Adrenal gland (tissue), 9 donors: ENCODE measurements at regions not wholly inside any gene's neighbourhood (a gene's known extent, or its start where the extent isn't known, plus 50 kb on each side); places are given as distances from the start of the nearest gene placed in this dataset.

Experiments used
- DNase-seq, 7 donors: peaks; one replicate each; pipeline ENCODE4 v3.0.0-alpha.2; 2019 to 2020
- H3K27ac ChIP-seq, 5 donors: fragments of 200-600 bp; sonication (generic) in 4 of 5; 1 replicate in 3 of 5; 2 replicates in 2 of 5; pipeline versions ENCODE4 v1.5.1 to v1.8.0; 2016 to 2020; ENCODE audit warnings: mild to moderate bottlenecking in 1 of 5
- H3K27me3 ChIP-seq: fragments of 200-600 bp; 2 replicates; pipeline ENCODE4 v1.8.0; 2021
- H3K36me3 ChIP-seq, 2 donors: fragments of 200-600 bp; replicated peaks in 1 of 2; 1 replicate in 1 of 2; 2 replicates in 1 of 2; pipeline versions ENCODE4 v1.5.1 to v1.8.0; 2018 to 2022
- H3K4me1 ChIP-seq, 2 donors: fragments of 200-600 bp; replicated peaks in 1 of 2; 1 replicate in 1 of 2; 2 replicates in 1 of 2; pipeline versions ENCODE4 v1.5.1 to v1.8.0; 2018 to 2021
- H3K4me3 ChIP-seq, 4 donors: fragments of 200-600 bp; sonication (generic) in 3 of 4; one replicate each; pipeline ENCODE4 v1.5.1; 2016 to 2018
- H3K9me3 ChIP-seq, 3 donors: fragments of 200-600 bp; sonication (generic) in 1 of 3; replicated peaks in 1 of 3; 1 replicate in 2 of 3; 2 replicates in 1 of 3; pipeline versions ENCODE4 v1.5.1 to v1.8.0; 2016 to 2021
- CTCF ChIP-seq, 6 experiments: fragments of 450-650 bp in 4 of 6; fragments of 200-600 bp in 2 of 6; sonication (generic) in 1 of 6; IDR thresholded peaks; 1 replicate in 5 of 6; 2 replicates in 1 of 6; pipeline versions ENCODE4 v1.5.1 to v1.8.0; 2016 to 2021; ENCODE audit warnings: antibody characterized with exemption in 6 of 6, mild to moderate bottlenecking in 2 of 6, moderate library complexity in 1 of 6
- POLR2A ChIP-seq, 2 donors: fragments of 450-650 bp; IDR thresholded peaks; one replicate each; pipeline ENCODE4 v1.6.1; 2017; ENCODE audit warnings: antibody characterized with exemption in 2 of 2, mild to moderate bottlenecking in 2 of 2, moderate library complexity in 1 of 2
- WGBS, 4 donors: extraction: QIAGEN DNeasy Blood & Tissue Kit in 2 of 4; methylation state at CpG; one replicate each; pipeline versions ENCODE4 v1.1.5 to v1.1.7; 2013 to 2017; 5-methylcytosine and 5-hydroxymethylcytosine counted together
- intact Hi-C, 2 donors: fragments of 100-400 bp; cut with DNase I; formaldehyde crosslinking; loops; one replicate each; pipeline versions ENCODE4 v1.14.1 to v1.15.0; 2022 to 2023
- donor health status: healthy with polysubstance abuse.
- donor health status: Bipolar disorder and iron deficiency.
- donor health status: DM: yes; HTN: yes; CAD: no.
- donor health status: DM: no; HTN: no; CAD: no.
- donor health status: DM: no; HTN: no; CAD: no.

- Histone ChIP-seq H3K4me3 (no peak overlapping the region), H3K9me3 (peaks cover 0 to 7% (median 0%) of the 10 kb centered on the region in 3 donors), H3K27ac (no peak overlapping the region), H3K27me3 (peaks cover 5% of the 10 kb centered on the region), H3K4me1 (no peaks in the 10 kb centered on the region), H3K36me3 (no peaks in the 10 kb centered on the region)
- intact Hi-C loops = no loop called here
- WGBS, 4 donors = 44 to 75% (median 68%) methylated on average over 3 of the region's 3 CpGs
- no peak for TF ChIP-seq POLR2A (IDR thresholded peaks at IDR 0.05)
- no peak for TF ChIP-seq CTCF (IDR thresholded peaks at IDR 0.05)
- no peak for DNase-seq
These were observed 407.0 kb upstream of the SOX9 start for GRCh38 chr17:71713846-71714245.

GRCh38 chr17:71724339-71724738 lies 396.5 kb upstream of the SOX9 start:
- H3K4me1 ChIP-seq = no peaks in the 10 kb centered on the region
- no peaks in the 10 kb centered on the region for H3K9me3 ChIP-seq
- H3K36me3 ChIP-seq = no peaks in the 10 kb centered on the region
- H3K27me3 ChIP-seq = no peaks in the 10 kb centered on the region
- H3K4me3 ChIP-seq = no peak overlapping the region
- TF ChIP-seq CTCF (IDR thresholded peaks at IDR 0.05) = no peak
- no peak for TF ChIP-seq POLR2A (IDR thresholded peaks at IDR 0.05)
- intact Hi-C loops = no loop called here
- no peak overlapping the region for H3K27ac ChIP-seq
- no peak for DNase-seq
- WGBS, 4 donors = 77 to 85% (median 82%) methylated on average over 2 of the region's 2 CpGs

- Histone ChIP-seq H3K27ac (no peak overlapping the region), H3K4me3 (no peak overlapping the region), H3K9me3 (no peaks in the 10 kb centered on the region), H3K36me3 (no peaks in the 10 kb centered on the region), H3K4me1 (no peaks in the 10 kb centered on the region), H3K27me3 (no peaks in the 10 kb centered on the region)
- WGBS, 4 donors = 59 to 85% (median 72%) methylated on average over 3 of the region's 3 CpGs
- TF ChIP-seq CTCF (IDR thresholded peaks at IDR 0.05) (no peak), POLR2A (IDR thresholded peaks at IDR 0.05) (no peak)
- intact Hi-C loops = no loop called here
- no peak for DNase-seq
These were observed 395.0 kb upstream of the SOX9 start for GRCh38 chr17:71725811-71726210.

- Histone ChIP-seq H3K4me1 (no peaks in the 10 kb centered on the region), H3K36me3 (no peaks in the 10 kb centered on the region), H3K27ac (no peak overlapping the region), H3K4me3 (no peak overlapping the region), H3K9me3 (no peaks in the 10 kb centered on the region), H3K27me3 (no peaks in the 10 kb centered on the region)
- intact Hi-C loops = no loop called here
- TF ChIP-seq CTCF (IDR thresholded peaks at IDR 0.05) = no peak
- TF ChIP-seq POLR2A (IDR thresholded peaks at IDR 0.05) = no peak
- WGBS, 4 donors = 26 to 38% (median 29%) methylated on average over 5 of the region's 5 CpGs
- no peak for DNase-seq
These were observed 394.5 kb upstream of the SOX9 start for GRCh38 chr17:71726341-71726740.
